ENCODE measurements at regions not wholly inside any gene's neighbourhood (a gene's known extent, or its start where the extent isn't known, plus 50 kb on each side); places are given as distances from the start of the nearest gene placed in this dataset.

DNA sequence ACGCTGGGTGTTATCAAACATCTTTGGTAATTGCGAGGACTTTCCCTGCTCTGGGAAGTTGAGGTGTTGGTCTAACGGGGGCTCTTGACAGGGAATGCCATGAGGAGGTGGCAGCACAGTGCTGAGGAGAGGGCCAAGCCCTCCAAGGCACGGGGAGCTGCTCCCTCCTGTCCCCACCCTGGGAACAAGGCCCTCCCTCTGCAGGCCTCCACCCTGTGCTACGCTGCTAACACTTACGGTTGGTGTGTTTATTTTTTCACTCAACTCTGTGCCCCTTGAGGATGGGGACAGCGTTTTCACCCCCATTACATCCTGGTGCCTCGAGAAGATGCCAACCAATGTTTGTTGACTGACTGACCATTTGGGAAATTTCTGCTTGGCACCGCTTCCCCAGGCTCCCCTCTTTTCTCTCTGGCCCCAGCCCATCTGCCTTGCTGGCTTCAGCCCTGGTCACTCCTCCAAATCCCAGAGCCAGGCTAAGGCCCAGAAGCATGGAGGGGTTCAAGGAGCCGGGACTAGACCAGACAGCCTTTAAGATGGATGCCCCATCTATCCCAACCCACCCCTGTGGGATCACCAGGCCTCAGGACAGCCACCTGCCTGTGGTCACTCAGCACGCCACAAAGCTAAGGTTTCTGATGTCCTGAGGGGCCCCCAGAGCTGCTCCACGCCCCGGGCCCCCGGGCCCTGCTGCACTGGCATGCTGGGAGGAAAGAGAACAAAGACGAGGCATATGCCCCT is 125.7 kb downstream of the BARX1 start:
- TF ChIP-seq EZH2 (IDR thresholded peaks at IDR 0.05; ENCODE audit: insufficient read depth, poor library complexity, severe bottlenecking) (no peak), EZH2phosphoT487 (IDR thresholded peaks at IDR 0.05; ENCODE audit: insufficient read depth, low read depth) (no peak)

Measured in GM23248 (cell line).